ENCODE measurements at regions not wholly inside any gene's neighbourhood (a gene's known extent, or its start where the extent isn't known, plus 50 kb on each side); places are given as distances from the start of the nearest gene placed in this dataset.

DNA sequence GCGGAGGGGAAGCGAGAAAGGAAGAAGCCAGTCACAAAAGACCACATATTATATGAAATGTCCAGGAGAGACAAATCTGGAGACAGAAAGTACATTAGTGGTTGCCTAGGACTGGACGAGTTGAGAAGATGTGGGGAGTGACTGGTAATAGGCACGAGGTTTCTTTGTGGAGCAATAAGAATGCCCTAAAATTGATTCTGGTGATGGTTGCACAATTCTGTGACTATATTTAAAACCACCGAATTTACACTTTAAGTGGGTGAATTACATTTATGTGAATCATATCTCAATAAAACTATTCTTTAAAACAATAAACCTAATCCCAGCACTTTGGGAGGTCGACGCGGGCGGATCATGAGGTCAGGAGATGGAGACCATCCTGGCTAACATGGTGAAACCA, 63.1 kb downstream of the ZNF281 start:
- no peaks in the 10 kb centered on the region for H3K27me3 ChIP-seq (ENCODE audit: insufficient read depth, poor library complexity, severe bottlenecking)
- H3K27ac ChIP-seq (replicated peaks), result no peak overlapping the region
- TF ChIP-seq, protein P1, sequence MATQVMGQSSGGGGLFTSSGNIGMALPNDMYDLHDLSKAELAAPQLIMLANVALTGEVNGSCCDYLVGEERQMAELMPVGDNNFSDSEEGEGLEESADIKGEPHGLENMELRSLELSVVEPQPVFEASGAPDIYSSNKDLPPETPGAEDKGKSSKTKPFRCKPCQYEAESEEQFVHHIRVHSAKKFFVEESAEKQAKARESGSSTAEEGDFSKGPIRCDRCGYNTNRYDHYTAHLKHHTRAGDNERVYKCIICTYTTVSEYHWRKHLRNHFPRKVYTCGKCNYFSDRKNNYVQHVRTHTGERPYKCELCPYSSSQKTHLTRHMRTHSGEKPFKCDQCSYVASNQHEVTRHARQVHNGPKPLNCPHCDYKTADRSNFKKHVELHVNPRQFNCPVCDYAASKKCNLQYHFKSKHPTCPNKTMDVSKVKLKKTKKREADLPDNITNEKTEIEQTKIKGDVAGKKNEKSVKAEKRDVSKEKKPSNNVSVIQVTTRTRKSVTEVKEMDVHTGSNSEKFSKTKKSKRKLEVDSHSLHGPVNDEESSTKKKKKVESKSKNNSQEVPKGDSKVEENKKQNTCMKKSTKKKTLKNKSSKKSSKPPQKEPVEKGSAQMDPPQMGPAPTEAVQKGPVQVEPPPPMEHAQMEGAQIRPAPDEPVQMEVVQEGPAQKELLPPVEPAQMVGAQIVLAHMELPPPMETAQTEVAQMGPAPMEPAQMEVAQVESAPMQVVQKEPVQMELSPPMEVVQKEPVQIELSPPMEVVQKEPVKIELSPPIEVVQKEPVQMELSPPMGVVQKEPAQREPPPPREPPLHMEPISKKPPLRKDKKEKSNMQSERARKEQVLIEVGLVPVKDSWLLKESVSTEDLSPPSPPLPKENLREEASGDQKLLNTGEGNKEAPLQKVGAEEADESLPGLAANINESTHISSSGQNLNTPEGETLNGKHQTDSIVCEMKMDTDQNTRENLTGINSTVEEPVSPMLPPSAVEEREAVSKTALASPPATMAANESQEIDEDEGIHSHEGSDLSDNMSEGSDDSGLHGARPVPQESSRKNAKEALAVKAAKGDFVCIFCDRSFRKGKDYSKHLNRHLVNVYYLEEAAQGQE (IDR thresholded peaks at IDR 0.05; ENCODE audit: insufficient replicate concordance, low read depth), result no peak
- TF ChIP-seq SPI1 (IDR thresholded peaks at IDR 0.05; ENCODE audit: borderline replicate concordance, low read depth), result no peak
- TF ChIP-seq, protein P2, sequence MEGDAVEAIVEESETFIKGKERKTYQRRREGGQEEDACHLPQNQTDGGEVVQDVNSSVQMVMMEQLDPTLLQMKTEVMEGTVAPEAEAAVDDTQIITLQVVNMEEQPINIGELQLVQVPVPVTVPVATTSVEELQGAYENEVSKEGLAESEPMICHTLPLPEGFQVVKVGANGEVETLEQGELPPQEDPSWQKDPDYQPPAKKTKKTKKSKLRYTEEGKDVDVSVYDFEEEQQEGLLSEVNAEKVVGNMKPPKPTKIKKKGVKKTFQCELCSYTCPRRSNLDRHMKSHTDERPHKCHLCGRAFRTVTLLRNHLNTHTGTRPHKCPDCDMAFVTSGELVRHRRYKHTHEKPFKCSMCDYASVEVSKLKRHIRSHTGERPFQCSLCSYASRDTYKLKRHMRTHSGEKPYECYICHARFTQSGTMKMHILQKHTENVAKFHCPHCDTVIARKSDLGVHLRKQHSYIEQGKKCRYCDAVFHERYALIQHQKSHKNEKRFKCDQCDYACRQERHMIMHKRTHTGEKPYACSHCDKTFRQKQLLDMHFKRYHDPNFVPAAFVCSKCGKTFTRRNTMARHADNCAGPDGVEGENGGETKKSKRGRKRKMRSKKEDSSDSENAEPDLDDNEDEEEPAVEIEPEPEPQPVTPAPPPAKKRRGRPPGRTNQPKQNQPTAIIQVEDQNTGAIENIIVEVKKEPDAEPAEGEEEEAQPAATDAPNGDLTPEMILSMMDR (IDR thresholded peaks at IDR 0.05; ENCODE audit: insufficient read depth, low read length), result no peak
- TF ChIP-seq GABPA (IDR thresholded peaks at IDR 0.05; ENCODE audit: low read depth), result no peak
- TF ChIP-seq POLR2AphosphoS5 (IDR thresholded peaks at IDR 0.05; ENCODE audit: low read depth), result no peak
- peak in 1 of 2 experiments; percentile 29 for DNase-seq (ENCODE audit: low read depth in 1 of 2, low spot score in 1 of 2)
- H3K4me3 ChIP-seq (replicated peaks; ENCODE audit: insufficient read depth, low read length), result no peak overlapping the region

DNA sequence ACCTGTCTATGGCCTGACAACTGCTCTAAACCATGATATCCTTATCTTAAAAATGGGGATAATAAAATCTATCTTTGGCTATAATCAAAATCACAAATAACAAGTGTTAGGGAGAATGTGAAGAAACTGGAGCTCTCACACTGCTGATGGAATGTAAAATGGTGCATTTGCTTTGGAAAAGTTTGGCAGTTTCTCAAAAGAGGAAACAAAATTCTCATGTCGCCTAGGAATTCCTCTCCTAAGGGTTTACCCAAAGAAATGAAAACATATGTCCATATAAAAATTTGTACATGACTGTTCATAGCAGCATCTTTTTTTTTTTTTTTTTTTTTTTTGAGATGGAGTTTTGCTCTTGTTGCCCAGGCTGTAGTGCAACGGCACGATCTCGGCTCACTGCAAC, 64.3 kb downstream of the ZNF281 start:
- no peaks in the 10 kb centered on the region for H3K27me3 ChIP-seq (ENCODE audit: insufficient read depth, poor library complexity, severe bottlenecking)
- H3K4me3 ChIP-seq (replicated peaks; ENCODE audit: insufficient read depth, low read length), result no peak overlapping the region
- no peak for TF ChIP-seq SPI1 (IDR thresholded peaks at IDR 0.05; ENCODE audit: borderline replicate concordance, low read depth)
- TF ChIP-seq, protein P2 (IDR thresholded peaks at IDR 0.05; ENCODE audit: insufficient read depth, low read length), result no peak
- TF ChIP-seq GABPA (IDR thresholded peaks at IDR 0.05; ENCODE audit: low read depth), result no peak
- TF ChIP-seq, protein P1 (IDR thresholded peaks at IDR 0.05; ENCODE audit: insufficient replicate concordance, low read depth), result no peak
- no peak overlapping the region for H3K27ac ChIP-seq (replicated peaks)
- no peak for DNase-seq (ENCODE audit: low read depth in 1 of 2, low spot score in 1 of 2)

DNA sequence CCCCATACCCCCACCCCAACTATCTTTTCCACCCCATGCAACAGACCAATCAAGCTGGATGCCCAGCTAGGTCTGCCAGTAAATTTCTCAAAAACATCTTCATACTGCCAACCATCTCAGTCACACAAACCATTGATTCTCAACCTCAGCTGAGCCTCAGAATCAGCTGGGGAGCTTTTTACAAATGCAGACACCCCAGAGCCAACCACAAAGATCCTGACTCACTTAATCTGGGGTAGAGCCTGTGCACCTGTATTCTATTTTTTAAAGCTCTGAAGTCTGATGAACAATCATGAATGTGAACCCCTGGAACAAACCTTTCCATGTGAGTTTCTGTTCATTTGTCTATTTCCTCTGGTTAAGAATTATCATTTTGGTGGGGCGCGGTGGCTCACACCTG, 66.0 kb downstream of the ZNF281 start:
- Histone ChIP-seq H3K27me3 (ENCODE audit: insufficient read depth, poor library complexity, severe bottlenecking) (no peaks in the 10 kb centered on the region), H3K4me3 (replicated peaks; ENCODE audit: insufficient read depth, low read length) (no peak overlapping the region)
- TF ChIP-seq SPI1 (IDR thresholded peaks at IDR 0.05; ENCODE audit: borderline replicate concordance, low read depth), result no peak
- TF ChIP-seq, protein P1 (IDR thresholded peaks at IDR 0.05; ENCODE audit: insufficient replicate concordance, low read depth), result no peak

More for the DNA sequence above, 66.0 kb downstream of the ZNF281 start:
- H3K27ac ChIP-seq (replicated peaks), result no peak overlapping the region
- DNase-seq (ENCODE audit: low read depth in 1 of 2, low spot score in 1 of 2), result no peak
